HG03135 (cell line): ENCODE measurements at regions not wholly inside any gene's neighbourhood (a gene's known extent, or its start where the extent isn't known, plus 50 kb on each side); places are given as distances from the start of the nearest gene placed in this dataset.
"Not testable (repeated sequence)": the region's sequence is repeated elsewhere in the genome, so short reads cannot be mapped to it uniquely, and the experiment has no call there.

Experiments used
- ATAC-seq: cut with Tn5 transposase; IDR thresholded peaks from one replicate; pipeline ENCODE4 v1.9.1; 2021; ENCODE audit warnings: mild to moderate bottlenecking, moderate library complexity; ENCODE audit not compliant: unreplicated experiment

DNA sequence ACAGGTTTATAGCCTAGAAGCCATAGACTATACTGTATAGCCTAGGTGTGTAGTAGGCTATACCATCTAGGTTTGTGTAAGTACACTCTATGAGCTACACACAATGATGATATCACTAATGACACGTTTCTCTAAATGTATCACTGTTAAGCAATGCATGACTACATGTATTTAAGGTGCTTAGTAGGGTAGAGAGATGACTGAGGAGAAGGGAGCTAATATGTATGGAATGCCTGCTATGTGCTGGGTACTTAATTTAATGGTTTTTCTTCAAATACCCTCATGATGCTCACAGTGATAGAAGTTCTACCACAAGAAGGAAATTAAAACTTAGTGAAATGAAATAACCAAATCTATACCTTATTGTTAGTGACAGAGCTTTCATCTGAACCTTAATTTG, 1785.5 kb downstream of the EFNA5 start:
- no peak for ATAC-seq

- no peak for ATAC-seq
Measured at GRCh38 chr5:105882956-105883481, 1787.7 kb downstream of the EFNA5 start.

DNA sequence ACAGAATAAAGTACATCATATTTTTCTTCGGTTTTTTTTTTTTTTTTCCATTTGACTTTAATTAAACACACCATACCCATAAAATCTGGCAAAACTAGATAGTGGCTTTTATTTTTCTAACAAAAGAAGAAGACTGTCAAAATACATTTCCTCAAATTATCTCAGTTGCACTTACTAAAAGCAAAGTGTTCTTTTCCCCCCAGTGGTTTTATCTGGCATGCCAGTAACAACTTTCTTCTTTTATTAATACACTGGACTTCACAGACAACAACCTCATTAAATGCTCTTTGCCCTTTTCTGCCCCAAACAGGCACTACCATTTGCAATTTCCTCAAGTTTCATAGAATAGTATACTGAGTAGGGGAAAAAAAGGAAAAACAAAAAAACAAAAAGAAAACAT, 1792.3 kb downstream of the EFNA5 start:
- no peak for ATAC-seq

- ATAC-seq: no peak
Measured at GRCh38 chr5:105877592-105877991, 1793.1 kb downstream of the EFNA5 start.

GRCh38 chr5:105874316-105874715, 1796.4 kb downstream of the EFNA5 start:
- no peak for ATAC-seq

- no peak for ATAC-seq
Measured at GRCh38 chr5:105872569-105873270, 1798.0 kb downstream of the EFNA5 start.

DNA sequence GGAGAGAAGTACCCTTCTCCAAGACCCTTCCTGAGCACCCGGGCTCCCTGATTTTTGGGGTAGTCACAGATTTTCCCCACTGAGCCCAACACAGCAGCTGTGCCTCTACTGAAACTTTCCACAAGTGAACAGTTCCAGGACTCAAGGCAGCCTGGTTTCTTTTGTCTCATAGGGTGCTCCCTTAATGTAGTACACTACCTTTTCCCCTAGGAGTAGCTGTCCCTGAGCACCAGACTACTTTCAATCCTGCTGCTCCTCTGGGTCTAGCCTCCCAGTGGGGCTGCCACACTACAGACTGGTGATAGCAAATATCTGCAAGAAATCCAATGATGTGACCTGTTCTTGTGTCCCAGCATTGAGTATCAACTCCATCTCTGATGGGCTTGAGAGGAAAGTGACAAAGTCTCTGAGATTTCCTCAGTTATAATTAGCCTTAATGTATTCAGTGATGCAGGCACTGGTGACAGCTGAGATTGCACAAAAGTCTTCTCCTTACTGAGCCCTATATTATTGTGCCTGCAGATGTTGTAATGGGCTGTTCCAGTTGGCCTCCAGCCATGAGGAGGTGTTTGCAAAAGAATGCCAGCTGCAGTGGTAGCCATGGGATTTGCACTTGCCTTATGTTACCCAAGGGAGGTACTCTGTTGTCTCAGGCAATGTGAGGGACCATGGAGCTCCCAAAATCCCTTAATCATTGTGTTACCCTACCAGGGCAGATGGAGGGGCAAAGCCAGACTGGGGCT, 1802.5 kb downstream of the EFNA5 start:
- ATAC-seq: no peak

- ATAC-seq: no peak
Measured at GRCh38 chr5:105865834-105866233, 1804.9 kb downstream of the EFNA5 start.

DNA sequence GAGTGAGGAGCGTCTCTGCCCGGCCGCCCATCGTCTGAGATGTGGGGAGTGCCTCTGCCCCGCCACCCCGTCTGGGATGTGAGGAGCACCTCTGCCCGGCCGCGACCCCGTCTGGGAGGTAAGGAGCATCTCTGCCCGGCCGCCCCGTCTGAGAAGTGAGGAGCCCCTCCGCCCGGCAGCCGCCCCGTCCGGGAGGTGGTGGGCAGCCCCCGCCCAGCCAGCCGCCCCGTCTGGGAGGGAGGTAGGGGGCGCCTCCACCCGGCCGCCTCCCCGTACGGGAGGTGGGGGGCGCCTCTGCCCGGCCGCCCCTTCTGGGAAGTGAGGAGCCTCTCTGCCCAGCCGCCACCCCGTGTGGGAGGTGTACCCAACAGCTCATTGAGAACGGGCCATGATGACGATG, 1811.4 kb downstream of the EFNA5 start:
- not testable (repeated sequence) for ATAC-seq

DNA sequence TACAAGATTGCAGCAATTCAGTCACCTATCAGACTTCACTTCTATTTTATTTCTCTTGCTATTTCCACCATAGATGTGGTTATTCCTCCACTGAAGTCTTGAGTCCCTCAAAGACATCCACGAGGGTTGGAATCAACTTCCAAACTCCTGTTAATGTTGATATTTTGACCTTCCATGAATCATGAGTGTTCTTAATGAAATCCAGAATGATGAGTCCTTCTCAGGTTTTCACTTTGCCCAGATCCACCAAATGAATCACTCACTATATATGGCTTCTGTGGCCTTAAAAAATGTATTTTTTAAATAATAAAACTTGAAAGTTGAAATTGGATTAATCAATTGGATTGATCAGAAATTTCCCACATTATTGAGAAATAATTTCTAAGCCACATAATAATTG, 1821.0 kb downstream of the EFNA5 start:
- no peak for ATAC-seq

DNA sequence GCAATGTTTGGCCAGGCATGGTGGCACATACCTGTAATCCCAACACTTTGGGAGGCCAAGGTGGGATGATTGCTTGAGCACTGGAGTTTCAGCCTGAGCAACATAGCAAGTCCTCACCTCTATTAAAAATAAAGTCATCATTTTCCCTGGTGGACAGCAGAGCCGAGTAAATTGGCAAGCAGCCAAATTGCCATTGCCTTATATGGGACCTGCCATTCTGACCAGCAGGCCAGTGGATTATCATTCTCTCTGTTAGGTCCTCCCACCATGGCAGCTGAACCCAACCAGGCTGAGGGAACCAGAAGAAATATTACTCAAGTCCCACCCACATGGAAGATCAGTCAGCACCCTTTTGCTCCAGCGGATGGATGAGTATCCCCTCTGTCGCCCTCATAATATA, 1829.9 kb downstream of the EFNA5 start:
- no peak for ATAC-seq

GRCh38 chr5:105836887-105837286, 1833.8 kb downstream of the EFNA5 start:
- ATAC-seq: no peak

GRCh38 chr5:105836268-105836667, 1834.5 kb downstream of the EFNA5 start:
- no peak for ATAC-seq

- no peak for ATAC-seq
Measured at GRCh38 chr5:105828821-105829220, 1841.9 kb downstream of the EFNA5 start.

- ATAC-seq: no peak
Measured at GRCh38 chr5:105821800-105822199, 1848.9 kb downstream of the EFNA5 start.

DNA sequence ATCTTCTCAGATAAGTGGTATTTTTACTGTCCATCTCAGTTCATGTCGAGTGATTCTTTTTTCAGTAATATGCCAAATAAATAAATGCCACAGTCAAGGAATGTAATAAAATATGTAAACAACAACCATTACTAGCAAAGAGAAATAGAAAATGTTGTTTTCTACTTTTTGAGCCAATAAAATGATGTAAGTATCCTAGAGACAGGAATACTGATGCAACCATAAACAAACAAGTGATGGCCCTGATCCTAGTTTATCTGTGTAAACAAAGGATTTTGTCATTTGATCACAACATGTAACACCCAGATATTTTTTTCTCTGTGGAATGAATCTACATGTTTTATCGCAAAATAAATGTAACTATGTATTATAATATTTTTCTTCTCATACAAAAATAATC, 1852.8 kb downstream of the EFNA5 start:
- ATAC-seq: no peak

DNA sequence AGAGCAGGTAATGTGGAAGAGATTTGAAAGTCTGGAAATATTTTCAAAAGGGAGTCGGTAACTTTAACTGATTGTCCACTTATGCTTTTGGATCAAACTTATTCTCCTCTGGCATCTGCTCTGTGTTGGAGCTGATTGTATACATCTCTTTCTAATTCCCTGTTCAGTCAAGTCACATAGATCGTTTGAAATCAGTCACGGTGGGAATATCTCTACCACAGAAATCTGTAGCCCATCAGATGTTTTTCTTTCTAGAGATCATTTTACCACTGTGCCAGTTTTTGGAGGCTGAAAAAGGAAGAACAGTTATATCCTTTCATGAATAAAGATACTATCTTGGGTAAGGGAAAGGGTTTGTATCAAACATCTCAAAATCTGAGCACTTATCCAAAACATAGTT, 1853.3 kb downstream of the EFNA5 start:
- ATAC-seq: no peak

GRCh38 chr5:105816961-105817360, 1853.8 kb downstream of the EFNA5 start:
- no peak for ATAC-seq

DNA sequence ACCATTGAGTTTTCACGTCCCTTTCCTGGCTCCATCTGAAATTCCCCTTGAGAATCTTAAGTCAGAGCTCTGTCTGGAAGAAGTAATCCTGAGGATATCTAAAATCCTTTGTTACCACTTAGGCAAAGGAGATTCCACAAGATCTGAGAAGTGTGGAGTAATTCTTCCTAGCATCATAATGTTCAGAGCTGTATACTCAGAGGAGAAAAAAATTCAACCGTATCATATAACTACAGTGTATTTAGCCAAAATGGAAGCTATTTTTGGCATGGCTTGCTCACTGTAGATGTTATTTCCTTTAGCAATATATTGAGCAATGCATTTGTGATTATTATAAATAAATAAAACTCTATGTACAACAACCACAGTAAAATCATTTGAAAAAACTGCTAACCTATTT, 1858.4 kb downstream of the EFNA5 start:
- no peak for ATAC-seq

GRCh38 chr5:105807951-105808350, 1862.8 kb downstream of the EFNA5 start:
- no peak for ATAC-seq

GRCh38 chr5:105807290-105807689, 1863.4 kb downstream of the EFNA5 start:
- no peak for ATAC-seq

DNA sequence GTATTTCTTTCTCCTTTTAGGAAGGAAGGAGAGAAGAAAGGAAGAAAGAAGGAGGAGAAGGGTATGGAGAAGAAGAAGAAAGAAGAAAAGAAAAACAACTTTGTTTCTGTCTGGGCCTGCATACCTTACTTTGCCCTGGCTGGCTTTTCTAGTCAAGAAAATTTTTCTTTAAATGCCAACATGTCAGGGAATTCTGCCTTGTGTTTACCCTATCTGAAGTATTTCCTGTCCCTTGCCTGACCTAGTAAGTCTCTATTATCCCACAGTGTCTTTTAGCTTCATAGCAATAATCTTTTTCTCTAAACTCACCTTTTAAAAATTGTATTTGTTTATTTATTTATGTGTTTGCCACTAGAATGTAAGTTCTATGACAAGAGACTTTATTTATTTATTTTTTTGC, 1864.1 kb downstream of the EFNA5 start:
- no peak for ATAC-seq
